Putamen (tissue), 1 donor: ENCODE measurements at regions not wholly inside any gene's neighbourhood (a gene's known extent, or its start where the extent isn't known, plus 50 kb on each side); places are given as distances from the start of the nearest gene placed in this dataset.

Source experiments
- DNase-seq: peaks from one replicate; pipeline ENCODE4 v3.0.0-alpha.2; 2016; ENCODE audit warnings: low spot score

- DNase-seq = no peak
These were observed 262.0 kb downstream of the PAX1 start for GRCh38 chr20:21967481-21967880.

- no peak for DNase-seq
These were observed 251.1 kb downstream of the PAX1 start for GRCh38 chr20:21956591-21956990.

GRCh38 chr20:21947406-21947805 lies 241.9 kb downstream of the PAX1 start:
- no peak for DNase-seq

- DNase-seq = no peak
These were observed 238.8 kb downstream of the PAX1 start for GRCh38 chr20:21944227-21944626.

- no peak for DNase-seq
These were observed 236.7 kb downstream of the PAX1 start for GRCh38 chr20:21941941-21942805.

GRCh38 chr20:21936720-21937380 lies 231.4 kb downstream of the PAX1 start:
- DNase-seq = no peak

- no peak for DNase-seq
These were observed 230.8 kb downstream of the PAX1 start for GRCh38 chr20:21936261-21936660.

GRCh38 chr20:21933526-21933925 lies 228.1 kb downstream of the PAX1 start:
- DNase-seq = no peak

- no peak for DNase-seq
These were observed 215.8 kb downstream of the PAX1 start for GRCh38 chr20:21921251-21921650.

GRCh38 chr20:21920211-21920610 lies 214.7 kb downstream of the PAX1 start:
- no peak for DNase-seq

GRCh38 chr20:21918398-21918797 lies 212.9 kb downstream of the PAX1 start:
- no peak for DNase-seq

- no peak for DNase-seq
These were observed 196.9 kb downstream of the PAX1 start for GRCh38 chr20:21902391-21902790.

GRCh38 chr20:21901470-21902275 lies 196.2 kb downstream of the PAX1 start:
- no peak for DNase-seq

GRCh38 chr20:21900431-21900830 lies 195.0 kb downstream of the PAX1 start:
- no peak for DNase-seq

GRCh38 chr20:21874921-21875320 lies 169.5 kb downstream of the PAX1 start:
- no peak for DNase-seq

- DNase-seq = no peak
These were observed 168.7 kb downstream of the PAX1 start for GRCh38 chr20:21874127-21874526.

- no peak for DNase-seq
These were observed 167.8 kb downstream of the PAX1 start for GRCh38 chr20:21873291-21873690.

GRCh38 chr20:21867811-21868210 lies 162.3 kb downstream of the PAX1 start:
- no peak for DNase-seq

GRCh38 chr20:21867353-21867752 lies 161.9 kb downstream of the PAX1 start:
- DNase-seq = no peak

GRCh38 chr20:21862956-21863355 lies 157.5 kb downstream of the PAX1 start:
- DNase-seq = no peak

GRCh38 chr20:21862259-21862946 lies 156.9 kb downstream of the PAX1 start:
- no peak for DNase-seq

GRCh38 chr20:21840991-21841390 lies 135.5 kb downstream of the PAX1 start:
- no peak for DNase-seq
